ENCODE measurements at regions not wholly inside any gene's neighbourhood (a gene's known extent, or its start where the extent isn't known, plus 50 kb on each side); places are given as distances from the start of the nearest gene placed in this dataset.
"Not testable (repeated sequence)": the region's sequence is repeated elsewhere in the genome, so short reads cannot be mapped to it uniquely, and the experiment has no call there.

DNA sequence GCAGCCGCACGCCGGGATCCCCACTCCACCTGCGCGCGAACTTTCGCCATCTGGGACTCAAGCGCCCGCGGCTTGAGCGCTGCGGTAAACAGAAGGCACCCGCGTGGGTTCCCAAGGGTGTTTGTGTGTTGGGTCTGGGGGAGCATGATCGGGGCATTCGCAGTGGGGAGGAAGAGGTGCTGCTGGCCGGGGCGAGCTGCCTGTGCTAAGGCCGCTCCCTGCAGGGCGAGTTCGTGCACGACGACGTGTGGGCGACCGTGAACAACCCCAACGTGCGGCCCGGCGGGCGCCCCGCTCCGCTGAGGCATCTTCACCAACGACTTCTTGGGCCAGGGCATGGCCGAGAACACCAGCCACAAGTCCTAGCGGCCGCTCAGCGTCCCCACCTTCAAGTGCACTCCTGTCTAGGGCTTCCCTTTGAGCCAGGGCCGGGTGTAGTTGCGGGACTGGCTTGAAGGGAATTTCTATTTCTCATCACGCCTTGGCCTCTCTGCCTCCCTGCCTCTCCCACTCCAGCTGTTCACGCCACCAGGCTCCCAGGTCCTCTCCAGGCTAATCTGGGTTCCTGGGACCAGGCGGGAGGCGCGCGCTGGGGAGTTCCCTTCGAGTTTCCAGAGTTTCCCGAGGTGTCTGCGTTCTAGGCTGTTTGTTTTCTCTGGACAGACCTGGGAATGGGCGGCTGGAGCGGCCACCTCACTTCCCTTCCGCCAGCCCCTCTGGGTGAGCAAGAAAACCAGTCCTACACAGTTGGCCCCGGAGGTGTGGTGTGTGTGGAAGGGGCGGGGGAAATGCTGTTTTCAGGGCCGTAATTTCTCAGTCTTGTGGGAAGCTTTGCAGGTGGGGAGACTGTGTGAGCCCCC is 417.8 kb upstream of the TMTC1 start:
- DNase-seq, result no peak

DNA sequence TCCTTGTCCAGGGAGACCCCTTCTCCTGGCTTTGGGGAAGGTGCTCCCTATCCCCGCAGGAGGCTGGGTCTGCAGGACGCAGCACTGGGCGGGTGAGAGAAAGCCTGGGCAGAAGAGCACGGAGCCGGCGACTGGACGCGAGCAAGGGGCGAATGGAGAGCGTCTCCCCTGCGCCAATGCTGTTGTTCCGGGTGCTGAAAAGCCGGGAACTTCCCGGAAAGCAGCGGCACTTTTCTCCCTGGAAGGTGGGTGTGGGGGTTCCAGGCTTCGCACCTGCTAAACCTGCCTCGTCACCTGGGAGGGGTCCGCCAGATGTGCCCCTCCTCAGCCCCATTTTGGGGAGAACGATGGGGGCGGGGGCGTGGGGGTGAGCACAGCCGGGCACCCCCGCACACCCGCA is 417.1 kb upstream of the TMTC1 start:
- no peak for DNase-seq

DNA sequence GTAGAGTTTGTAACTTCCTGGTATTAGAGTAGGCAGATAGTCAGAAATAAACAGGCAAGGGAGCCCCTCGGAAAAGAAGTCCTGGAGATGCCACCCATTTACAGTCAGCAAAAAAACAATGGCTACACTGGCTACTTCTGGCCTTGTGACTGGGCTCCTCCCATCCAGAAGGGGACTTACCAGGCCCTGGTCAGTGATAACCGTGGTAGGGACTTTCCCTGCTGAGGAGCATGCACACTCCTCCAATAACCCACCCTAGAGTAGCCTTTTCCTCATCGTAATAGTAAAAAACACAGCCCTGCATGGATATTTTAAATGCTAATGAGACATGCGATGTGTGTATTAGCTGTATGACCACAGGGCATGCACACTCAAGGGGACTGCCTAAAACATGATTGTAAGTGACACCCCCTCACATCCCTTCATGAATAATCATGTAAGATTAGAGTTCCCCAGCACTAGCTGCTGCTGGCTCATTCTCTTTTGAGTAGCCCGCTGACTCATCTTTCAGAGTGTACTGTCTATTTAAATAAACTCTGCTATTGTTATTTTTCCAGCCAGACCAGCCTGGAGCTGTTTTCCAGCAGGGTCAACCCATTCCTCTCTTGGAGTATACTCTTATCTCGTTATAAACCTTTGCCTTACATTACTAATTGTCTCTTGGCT is 413.8 kb upstream of the TMTC1 start:
- no peak for DNase-seq

DNA sequence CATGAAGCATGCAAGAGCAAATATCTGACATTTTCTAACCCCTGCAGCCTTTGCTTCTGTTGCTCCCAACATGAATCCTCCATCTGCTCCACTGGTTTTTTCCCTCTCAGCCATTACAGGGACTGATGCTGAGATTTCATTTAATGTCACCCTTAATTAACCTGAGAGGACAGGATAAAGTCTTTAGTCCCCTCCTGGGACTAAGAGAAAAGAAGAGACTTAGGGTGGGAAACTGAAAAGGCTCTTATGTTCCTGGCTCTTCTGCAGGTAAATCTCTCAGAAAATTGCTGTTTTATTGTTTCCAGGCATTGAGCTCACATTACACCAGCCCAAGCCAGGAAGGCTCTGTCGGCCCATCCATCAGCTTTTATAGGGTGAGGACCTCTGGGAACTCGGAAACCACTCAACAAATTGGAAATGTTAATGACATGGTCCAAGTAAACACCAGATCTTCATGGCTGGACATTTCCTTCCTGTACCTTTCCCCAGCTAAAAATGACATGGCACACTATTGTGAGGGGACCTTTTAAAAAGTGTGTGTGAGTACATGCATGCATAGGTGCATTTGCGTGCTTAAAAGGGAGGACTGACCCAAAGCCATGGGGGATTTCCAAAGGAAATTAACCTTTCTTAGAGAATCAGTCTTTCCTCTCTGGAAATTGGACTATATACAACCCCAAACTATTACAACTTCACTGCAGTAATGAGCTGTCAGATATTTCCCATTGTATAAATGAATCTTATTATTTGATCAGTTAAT is 408.1 kb upstream of the TMTC1 start:
- DNase-seq, result no peak

DNA sequence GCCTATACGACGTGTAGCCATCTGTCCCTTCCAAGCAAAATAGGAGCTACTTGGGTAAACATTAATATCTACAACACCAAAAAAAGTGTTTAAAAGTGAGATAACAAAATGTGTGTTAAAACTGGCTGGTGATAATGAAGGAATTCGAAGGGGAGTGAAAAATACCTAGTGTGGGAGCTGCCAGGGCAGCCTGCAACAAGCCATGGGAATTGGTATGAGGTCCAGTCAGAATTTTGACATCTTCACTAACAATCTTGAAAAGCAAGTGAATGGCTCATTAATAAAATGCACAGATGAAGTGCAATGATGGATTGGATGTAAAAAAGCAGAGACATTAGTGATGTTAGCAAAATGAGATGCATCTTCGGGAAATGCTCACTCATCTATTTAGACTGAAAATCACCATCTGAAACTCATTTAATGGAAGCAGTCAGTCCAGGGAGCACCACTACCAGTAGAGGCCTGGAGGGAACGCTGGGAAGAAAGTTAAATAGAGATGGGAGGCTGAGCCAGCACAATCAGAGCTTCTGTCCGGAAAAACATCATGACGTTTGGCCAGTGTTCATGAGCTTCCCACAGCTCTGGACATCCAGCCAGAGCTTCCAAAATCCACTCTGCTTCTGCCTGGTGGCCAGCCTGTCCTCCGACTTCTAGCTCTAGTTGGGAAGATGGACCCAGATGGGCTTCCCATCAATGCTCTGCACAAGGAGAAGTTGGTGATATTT is 405.0 kb upstream of the TMTC1 start:
- no peak for DNase-seq

DNA sequence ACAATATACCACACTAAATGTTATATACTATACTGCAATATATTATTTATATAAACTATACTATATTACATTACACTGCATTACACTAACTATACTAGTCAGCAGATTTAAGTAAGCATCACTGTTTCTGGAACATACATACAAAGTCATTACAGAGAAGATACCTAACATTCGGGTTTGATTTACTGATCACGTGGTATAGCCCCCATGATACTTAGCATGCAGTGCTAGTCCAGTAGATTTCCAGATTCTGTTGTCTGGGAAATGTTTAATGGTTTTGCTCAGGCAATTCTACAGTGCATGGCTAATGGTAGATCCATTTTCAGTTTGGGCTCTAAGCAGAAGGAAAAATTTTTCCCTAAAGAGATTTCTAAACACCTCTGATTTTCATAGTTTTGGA is 403.7 kb upstream of the TMTC1 start:
- no peak for DNase-seq

DNA sequence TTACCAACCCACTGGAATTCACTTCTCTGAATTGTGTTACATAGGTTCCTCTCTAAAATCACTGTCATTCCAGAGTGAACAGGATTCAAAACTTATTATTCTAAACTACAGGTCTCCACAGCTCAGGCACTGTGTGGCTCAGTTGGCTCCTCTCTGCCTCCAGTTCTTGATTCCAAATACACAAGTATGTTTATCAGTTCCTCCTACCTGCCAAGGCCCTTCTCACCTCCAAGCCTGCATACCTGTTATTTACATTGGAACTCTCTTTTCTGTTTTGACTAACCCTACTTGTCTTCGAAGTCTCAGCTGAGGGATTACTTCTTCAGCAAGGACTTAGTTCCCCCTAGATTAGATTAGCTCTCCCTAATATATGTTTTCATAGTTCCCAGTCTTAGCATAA is 397.6 kb upstream of the TMTC1 start:
- no peak for DNase-seq

DNA sequence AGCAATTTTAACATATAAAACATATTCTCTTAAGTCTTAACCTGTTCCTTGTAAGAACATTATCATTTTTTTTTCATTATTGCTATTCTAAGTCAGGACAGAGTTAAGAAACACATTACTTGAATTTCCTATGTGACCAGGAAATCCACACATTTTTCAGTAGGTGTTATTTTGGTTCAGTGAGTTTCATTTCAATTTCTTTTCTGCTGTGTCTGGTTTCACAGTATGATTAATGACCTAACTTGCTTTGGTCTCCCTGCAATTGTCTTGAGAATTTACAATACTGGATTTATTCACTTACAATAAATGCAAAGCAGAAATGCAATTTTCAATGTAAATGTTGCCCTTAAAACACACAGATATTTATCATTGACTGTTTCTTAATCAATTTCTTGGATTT is 396.9 kb upstream of the TMTC1 start:
- no peak for DNase-seq

DNA sequence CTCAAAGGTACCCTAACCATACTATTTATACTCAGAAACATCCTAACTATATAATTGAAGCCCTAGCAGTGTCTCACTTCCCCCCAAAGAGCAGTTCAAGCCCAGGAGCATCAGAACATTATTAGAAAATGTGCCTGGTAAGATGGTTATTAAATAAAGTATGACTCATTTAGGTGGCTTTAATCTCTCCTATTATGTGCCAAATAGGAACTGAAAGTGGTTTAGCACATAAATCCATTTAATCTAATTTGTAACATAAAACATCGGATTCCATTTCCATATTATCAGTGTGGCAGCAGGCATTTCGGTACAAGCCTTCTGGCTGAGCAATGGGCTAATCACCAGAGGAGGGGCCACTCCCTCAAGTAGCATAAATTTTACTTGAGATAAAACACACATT is 395.2 kb upstream of the TMTC1 start:
- no peak for DNase-seq

DNA sequence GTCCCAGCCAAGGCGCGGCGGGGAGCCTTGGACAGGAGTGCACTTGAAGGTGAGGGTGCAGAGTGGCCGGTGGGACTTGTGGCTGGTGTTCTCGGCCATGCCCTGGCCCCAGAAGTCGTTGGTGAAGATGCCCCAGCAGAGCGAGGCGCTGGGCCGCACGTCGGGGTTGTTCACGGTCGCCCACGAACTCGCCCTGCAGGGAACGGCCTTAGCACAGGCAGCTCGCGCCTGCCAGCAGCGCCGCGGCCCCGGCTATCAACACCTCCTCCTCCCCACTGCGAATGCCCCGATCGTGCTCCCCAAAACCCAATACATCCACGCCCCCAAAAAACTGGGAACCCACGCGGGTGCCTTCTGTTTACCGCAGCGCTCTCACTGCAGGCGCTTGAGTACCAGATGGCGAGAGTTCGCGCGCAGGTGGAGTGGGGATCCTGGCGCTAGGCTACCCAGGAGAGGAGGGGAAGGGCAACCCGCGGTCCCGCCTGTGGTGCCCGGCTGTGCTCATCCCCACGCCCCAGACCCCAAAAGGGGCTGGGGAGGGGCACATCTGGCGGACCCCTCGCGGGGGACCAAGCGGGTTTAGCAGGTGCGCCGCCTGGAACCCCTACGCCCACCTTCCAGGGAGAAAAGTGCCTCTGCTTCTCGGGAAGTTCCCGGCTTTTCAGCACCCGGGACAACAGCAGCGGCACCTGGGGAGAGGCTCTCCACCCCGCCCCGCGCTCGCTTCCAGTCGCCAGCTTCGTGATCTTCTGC is 386.3 kb upstream of the TMTC1 start:
- no peak for DNase-seq

DNA sequence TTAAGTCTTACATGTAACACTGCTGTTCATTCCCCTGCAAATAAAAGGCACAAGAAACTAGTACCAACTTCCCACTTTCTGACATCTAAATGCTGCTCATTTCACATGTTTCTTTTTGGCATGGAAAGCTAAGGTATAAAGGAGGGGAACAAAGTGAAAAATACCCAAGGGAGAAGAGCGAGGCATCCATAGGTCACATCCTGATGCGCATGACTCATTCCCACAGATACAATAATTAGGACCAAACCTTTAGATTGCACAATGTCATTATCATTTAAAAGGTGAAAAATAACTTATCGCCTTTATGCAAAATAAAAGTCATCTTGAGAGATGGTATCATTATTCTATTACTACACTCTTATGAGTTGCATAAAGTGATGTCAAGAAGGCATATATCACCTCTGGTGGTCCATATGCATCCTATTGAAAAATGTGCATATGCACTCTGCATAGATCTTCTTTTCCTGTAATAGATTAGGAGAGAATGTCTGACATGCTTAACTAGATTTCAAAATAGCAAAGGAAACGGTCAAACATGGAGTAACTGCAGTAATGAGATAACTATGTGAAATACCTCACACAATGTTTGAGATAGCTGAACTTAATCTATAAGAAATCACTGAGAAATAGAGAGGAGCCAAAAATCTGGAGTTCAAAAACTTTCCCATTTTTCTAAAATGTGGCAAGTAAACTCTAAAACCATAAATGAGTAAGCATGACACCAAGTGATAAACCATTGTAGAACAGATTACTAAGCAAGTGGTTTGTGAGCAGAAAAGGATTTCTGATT is 382.5 kb upstream of the TMTC1 start:
- DNase-seq, result no peak

DNA sequence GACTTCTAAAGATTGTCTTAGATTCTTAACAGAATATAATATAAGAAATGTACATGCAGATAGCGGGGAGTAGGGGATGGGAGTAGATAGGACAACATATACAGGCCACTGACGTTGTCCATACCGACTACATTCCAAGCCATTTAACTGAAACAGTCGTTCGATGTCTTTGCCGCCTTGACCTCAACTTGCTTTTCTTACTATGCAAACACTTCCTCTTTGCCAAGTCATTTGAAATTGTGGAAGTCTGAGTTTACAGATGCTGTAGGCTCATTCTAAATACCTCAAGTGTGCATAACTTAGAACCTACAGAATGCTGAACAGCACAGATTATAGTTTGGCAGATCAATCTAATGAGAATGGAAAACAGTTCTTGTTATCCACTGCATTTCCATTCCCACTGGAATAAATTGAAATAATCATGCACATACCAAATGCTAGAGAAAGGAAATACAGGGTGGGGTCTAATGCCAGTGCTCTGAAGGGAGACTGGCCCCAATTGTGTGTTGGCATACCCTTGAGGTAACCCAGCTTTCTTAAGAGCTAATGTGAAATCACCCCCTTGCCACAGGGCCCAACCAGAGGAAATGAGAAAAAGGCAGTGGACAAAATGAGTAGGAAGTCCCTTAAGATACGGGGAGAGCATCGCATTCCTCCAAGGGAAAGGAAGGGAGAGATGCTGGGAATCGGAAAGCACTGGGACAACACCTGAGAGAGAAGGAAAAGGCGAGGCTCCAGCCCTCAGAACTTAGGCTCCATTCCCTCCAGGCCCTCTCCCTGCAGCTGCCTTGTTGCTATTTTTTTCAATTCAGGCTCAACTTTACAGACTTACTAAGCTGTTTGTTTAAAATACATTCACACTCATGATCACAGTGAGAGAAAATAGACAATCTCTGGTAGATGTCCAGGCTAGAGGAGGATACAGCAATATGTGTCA is 380.9 kb upstream of the TMTC1 start:
- no peak for DNase-seq

DNA sequence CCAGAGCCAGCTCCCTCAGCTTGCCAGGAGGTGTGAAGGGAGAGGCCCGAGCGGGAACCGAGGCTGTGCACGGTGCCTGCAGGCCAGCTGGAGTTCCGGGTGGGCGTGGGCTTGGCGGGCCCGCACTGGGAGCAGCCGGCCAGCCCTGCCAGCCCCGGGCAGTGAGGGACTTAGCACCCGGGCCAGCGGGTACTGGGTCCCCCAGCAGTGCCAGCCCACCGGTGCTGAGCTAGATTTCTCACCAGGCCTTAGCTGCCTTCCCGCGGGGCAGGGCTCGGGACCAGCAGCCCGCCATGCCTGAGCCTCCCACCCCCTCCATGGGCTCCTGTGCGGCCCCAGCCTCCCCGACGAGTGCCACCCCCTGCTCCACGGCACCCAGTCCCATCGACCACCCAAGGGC is 373.1 kb upstream of the TMTC1 start:
- DNase-seq, result not testable (repeated sequence)

DNA sequence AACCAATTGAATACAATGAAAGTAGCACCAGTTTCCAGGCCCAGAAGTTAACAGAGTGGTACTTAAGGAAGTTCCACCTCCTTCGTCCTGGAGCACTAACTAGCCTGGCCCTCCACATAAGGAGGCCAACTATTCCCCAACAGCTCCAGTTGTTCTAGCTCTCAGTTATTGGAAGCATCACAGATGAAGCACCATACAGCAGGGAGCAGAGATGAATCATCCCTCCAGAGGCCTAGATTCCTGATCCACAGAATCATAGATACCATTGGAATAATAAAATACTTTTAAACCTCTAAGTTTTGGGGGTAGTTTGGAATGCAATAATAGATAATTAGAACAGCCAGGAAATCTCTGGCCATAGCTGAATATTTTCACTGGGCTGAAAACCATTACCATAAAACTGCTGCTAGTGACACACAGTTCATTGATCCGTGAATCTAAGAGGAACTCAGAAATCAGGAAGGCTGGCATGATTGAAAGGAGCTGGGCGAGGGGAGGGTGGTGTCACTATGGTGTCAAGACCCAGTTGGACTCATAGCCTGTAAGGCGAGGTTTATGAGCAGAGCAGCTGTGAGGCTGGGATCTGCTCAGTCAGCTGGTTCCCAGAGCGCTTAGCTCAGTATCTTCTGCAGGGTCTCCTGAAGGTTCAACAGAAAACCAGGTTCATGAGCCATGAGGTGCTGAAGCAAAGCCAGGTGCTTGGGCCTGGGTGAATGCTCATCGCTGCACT is 371.4 kb upstream of the TMTC1 start:
- DNase-seq, result no peak

DNA sequence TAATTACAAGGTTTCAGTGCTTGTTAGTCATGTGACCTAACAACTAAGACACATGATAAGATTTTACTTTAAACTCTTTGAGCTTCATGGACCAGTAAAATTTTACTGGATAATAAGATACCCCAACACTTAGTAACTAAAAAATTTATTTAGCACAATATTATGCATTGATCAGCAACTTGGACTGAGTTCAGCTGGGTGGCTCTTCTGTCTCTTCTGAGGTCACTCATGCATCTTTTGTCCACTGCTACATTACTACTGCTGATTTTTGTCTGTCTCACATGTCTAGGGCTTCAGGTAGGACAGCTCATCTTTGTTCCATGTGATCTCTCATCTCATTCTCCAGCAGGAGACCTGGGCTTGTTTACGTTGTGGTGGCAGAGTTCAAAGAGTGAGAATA is 370.2 kb upstream of the TMTC1 start:
- no peak for DNase-seq

DNA sequence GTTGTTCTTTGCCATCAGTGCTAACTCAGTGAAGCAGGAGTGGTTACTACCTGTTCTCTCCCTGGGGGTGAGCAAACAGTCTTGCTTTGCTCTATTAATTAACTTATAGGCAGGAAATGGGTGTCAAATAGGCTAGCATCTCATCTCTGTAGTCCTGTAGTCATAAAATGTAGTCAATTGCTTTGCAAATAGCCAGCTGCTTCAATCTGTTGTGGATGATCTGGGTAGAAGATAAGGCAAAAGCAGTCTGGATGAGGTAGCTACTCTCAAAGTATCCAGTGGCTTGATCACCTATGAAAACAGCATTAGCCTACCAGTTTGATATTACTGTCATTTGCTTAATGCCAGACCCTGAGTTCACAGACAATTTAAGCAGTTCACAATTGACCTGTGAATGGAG is 369.0 kb upstream of the TMTC1 start:
- no peak for DNase-seq

DNA sequence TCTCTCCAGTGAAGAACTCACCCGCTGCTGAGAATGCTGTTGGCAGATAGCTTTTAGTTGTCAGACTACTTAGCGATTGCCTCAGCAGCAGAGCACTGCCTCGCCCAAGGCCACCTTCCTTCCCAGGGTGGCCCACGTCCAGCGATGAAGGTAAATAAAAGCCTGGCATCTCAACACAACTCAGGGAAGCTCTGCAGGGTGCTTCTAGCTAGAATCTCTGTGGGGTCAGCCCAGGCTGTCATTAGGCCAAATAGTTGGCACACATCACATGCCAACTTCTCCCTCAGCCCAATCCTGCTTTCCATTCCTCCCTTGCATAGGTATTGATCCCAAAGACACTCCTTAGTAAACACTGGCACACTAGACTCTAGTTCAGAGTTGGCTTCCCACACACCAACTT is 368.1 kb upstream of the TMTC1 start:
- DNase-seq, result no peak

DNA sequence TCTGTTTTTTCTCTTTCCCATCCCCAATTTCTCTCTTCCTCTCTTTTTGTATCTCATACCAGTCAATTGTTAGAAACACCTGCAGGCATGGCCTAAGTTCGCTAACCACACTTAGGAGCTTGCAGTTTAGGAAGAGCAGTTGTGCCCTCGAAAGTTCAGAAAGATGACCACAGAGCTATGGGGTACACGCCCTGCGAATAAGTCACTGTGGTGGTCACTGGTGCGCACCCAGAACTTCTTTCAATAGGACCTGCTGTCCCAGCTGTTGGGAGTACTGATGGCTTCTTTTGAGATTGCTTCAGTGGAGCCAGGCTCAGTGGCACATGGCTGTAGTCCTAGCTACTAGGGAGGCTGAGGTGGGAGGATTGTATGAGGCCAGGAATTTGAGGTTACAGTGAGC is 362.8 kb upstream of the TMTC1 start:
- no peak for DNase-seq

DNA sequence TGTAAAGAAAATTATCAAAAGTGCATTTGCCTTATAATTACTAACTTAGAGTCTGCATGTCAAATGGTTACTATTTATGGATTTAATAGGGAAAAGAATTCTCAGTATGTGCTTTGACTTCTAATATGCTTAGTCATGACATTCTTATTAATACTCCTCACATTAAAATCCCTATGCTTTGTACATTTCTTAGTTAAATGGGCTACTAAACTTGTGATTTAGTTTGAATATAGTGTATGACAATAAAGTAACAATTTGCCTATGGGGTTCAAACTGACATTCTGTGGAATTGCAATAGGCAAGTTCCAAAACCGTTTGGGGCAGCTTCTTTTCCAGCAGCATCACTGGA is 361.9 kb upstream of the TMTC1 start:
- no peak for DNase-seq

Data from T-helper 2 cell (primary cell).